A204.1 (cell line): ENCODE measurements at regions not wholly inside any gene's neighbourhood (a gene's known extent, or its start where the extent isn't known, plus 50 kb on each side); places are given as distances from the start of the nearest gene placed in this dataset.

ENCODE experiments used
- FAIRE-seq: peaks from 2 replicates; lab custom pipeline; 2012; peaks lifted over from hg19 to GRCh38; lab: Jason Lieb, UNC

DNA sequence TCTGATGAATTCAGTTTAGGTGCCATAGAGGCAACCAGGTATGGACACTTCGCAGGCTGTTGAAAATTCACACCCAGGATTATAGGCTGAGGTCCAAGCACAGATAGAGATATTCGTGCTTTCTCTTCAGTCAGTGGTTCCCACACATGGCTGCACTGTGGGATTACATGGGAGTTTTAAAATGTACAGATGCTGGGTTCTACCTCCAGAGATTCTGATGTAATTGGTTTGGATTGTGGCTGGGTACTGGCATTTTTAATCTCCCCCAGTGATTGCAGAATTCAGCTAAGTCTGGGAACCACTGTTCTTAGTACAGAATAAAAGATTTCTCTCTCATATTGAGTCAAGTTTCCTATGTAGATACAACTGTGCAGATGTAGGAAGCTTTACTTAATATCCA lies 91.6 kb downstream of the FOXB1 start:
- FAIRE-seq = no peak

DNA sequence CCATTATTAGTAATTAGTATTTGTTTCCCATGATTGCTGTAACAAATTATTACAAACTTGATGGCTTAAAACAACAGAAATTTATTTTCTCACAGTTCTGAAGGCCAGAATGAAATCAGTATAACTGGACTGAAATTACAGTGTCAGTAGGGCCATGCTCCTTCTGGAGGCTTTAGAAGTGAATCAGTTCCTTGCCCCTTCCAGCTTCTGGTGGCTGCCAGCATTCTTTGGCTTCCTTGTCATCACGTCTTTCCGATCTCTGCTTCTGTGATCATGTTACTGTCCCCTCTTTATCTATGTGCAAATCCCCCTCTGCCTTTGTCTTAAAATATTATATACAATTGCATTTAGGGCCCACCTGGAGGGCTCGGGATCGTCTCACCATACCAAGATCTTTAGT lies 92.0 kb downstream of the FOXB1 start:
- FAIRE-seq = no peak

DNA sequence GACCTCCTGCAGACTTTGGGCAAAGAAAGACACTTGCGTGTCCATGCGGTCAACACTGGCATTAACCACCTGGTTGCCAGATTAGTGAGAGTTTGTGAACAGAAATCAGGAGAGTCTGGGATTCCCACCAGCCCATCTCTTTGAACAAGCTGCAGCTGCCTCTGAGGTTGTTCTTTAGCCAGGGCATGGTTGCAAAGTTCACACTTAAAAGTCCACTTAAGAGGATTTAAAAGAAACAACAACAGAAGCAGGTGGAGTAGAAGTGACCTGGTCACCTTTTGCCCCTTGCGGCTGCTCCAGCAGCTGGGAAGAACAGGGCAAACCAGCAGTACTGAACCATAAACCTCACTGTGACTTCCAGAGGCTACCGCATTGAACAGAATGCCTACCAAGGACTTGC lies 97.3 kb downstream of the FOXB1 start:
- no peak for FAIRE-seq

DNA sequence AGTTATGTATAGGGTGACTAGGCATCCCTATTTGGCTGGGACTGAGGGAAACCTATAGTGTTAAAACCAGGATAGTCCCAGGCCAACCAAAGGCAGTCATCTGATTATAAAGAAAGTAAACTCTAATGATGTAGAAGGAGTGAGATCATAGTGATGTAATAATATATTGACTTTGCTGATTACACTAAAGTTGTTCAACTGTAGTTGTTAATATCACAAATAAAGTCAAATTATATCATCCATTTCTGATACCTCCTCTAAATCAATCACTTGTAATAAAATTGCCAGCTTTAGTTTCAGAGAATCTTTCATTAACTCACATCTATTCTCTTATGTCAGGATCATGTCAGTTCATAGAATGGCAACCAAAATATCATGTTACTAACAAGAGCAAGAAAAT lies 98.6 kb downstream of the FOXB1 start:
- FAIRE-seq = no peak

DNA sequence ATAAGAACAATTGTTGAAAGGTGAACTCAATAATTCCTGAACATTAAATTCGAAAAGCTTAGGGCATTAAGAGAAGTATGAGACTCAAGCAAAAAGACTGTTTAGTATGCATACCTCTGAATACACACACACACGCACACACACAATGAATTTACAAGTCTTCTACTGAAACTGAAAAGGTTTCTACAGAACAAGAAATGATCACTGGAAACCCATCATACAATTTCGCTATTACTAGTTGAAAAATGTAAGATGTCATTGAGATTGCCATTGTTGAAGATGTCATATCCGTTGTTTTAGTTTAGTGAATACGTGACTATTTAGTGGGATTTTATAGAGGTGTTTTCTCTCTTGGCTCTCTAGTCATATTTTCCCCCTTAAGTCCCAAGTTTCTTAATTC lies 106.8 kb downstream of the FOXB1 start:
- no peak for FAIRE-seq

DNA sequence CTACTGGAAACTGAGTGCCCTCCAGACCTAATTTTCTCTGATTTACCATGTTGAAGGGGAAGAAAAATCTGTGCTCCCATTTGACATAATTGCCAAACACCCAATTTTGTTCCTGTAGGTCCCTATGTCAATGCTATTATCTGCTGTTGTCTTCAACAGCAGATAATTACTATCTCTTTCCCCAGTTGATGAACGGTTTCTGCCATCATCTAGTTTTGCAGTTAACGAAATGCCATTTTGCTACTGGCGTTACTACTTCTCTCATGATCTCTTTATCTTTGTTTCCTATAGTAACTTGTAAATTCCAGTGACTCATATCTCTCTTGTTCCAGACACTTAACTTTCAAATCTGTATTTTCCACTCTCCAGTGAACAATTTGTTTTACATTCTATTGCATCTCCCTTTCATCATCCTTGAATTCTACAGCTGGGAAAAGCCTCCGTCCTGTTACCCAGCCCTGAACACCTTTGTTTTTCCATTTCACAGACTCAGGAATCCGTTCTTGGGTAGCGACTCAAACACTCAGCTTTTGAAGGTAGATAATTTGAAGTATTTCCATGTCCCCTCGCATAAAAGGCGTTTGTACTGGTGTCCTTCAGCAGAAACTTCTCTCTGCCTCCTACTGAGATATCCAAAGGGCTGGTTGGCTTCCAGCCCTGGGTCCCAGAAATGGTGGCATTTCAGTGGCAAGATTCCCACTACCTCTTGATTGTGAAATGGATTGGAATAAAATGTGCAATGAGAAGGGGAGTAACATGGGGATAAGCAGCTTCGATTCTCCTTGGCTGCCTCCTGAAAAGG lies 111.7 kb downstream of the FOXB1 start:
- FAIRE-seq = no peak

DNA sequence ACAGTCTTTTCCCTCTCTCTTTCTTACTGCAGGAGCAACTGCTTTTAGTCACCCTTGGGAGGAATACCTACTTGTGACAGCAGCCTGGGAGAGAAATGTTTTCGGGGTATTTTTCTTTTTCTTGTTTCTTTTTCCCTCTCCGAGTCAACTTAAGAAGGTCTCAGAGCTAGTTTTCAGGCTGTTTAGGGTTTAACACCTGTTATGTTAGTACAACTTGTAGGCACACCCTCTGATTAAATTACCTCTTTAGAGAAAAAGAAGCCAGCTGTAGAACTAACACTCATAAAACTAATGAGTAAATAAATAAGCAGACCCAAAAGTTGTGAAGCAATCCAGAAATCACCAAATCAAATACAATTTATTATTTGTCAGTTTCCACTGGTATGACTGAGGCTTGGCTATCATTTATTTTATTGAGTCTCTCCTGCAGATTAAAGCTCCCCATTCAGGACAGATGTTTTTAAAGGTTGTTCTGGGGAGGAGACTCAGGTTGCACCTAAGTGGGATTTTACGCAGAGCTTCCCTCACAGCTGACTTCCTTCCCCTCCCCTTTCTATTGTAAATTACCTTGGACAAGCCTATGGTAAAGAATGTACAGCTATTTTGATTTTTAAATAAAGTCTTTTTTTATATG lies 112.5 kb downstream of the FOXB1 start:
- no peak for FAIRE-seq

DNA sequence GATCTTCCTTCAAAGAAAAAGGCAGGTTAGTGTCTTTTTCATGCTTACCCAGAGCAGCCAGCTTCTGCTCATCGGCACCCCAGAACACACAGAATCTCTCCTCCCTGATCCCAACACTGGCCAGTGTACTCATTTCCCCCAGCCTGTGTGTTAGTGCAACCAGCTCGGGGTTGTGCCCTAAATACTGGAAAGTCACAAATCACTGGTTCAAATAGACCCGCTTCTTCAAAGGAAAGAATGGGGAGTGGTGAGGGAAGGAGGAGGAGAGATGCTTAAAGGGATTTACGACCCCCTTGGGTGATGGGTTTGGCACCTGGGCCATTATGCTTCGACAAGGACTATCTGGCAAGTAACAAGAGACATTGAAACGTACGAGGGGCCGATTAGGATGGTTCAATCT lies 114.0 kb downstream of the FOXB1 start:
- FAIRE-seq = no peak

DNA sequence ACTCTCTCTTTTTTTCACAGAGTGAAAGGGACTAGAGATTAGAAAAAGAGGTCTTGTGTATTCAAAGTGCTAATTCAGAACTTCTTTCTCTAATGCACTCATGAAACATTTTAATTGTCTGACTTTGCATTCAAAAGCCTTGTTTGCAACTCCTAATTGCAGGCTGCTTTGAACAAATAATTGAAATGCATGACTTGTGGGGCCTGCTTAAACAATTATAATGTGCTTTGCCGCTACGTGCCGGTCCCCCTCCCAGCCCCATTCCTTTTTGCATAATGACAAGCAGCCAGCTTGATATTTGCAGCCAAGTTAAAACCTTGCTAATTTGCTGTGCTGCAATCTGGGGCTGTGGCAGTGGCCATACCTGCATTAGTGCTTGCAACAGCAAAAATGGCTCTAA lies 114.5 kb downstream of the FOXB1 start:
- FAIRE-seq = no peak

DNA sequence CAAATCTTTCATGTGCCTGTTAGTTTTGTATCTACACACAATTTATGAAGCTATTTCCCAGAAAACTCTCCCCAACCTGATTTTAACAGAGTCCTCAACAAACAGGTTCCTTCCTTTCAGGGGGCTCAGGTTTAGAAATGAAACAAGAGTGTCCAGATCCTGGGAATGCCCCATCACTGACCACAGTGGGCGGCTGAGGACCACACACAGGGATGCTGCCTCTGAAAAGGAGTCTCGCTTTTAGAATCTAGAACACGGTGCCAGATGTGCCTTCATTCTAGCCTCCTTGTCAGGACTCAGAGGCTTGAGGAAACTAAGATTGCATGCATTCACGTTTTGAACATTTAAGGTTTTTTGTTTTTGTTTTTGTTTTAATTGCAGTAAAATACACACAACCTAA lies 115.0 kb downstream of the FOXB1 start:
- no peak for FAIRE-seq

DNA sequence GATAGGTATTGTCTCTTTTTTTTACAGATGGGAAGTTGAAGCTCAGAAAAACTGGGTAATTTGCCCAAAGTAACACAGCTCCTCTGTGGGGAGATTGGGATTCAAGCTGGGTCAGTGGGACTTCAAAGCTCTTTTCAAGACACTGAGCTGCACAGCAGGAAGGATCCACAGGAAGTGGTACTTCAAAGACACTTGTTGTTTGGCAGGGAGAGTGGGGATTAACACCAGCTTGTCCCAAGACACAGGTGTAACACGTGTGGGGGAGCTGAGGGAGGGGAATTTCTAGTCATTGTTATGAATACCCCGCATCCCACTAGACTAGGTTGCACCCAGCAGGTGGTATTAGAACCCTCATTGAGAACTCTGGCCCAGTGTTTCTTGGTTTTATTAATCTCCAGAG lies 116.0 kb downstream of the FOXB1 start:
- no peak for FAIRE-seq

DNA sequence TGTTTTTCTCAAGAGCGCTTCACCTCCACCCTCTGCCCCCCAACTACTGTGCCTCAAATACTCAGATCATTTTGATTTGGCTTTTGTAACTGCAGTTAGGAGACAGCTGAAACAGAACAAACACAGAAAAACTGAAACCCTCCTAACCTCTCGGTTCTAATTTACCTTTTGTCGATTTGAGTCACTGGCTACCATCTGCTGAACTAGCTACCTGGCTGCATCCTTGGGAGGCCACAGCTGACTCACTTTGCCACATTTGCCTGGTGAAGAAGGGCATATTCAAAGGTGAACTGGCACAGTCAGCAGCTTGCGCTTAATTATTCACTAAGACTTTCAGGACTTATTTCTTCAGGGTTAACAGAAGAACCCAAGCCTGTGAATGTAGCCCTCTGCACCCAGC lies 117.7 kb downstream of the FOXB1 start:
- no peak for FAIRE-seq

DNA sequence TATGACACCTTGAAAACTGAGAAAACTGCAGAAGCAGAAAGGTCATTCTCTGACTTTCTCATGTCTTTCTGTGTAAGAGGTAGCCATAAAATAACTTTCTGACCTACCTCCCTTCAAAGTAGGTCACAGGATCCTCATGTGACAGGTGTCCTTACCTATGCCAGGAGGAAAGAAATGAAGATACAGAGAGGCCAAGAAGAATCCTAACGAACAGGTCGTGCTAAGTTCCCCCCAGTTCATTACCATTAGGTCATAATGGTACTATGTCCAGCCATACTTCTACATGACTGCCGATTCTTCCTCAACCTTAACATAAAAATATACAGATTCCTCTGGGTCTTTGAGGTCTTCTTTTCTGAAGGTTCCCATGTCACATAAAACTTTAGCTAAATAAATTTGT lies 118.6 kb downstream of the FOXB1 start:
- FAIRE-seq = no peak

DNA sequence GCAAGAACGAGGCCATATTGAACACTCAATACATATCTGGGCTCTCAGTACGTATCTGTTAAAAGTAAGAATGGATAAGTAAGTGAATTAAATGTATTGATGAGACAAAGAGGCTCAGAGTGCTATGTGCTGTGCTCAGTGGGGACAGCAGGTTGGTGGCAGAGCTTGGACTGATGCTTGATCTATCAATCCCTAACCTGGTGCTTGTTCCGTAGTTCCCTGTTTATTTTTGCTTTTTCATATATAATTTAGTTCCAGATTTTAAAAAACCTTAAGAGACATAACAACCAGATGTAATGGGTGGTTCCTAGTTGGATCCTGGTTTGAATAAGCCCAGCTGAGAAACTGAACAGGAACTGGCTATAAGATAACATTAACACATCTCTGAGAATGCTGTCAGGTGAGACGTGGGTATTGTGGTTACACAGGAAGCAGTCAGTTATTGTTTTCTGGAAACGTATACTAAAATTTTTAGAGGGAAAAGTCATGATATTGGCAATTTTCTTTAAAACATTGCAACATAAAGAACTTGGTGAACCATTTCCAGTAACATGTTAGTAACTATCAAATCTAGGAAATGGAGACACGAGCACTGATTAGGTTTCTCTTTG lies 120.5 kb downstream of the FOXB1 start:
- no peak for FAIRE-seq

DNA sequence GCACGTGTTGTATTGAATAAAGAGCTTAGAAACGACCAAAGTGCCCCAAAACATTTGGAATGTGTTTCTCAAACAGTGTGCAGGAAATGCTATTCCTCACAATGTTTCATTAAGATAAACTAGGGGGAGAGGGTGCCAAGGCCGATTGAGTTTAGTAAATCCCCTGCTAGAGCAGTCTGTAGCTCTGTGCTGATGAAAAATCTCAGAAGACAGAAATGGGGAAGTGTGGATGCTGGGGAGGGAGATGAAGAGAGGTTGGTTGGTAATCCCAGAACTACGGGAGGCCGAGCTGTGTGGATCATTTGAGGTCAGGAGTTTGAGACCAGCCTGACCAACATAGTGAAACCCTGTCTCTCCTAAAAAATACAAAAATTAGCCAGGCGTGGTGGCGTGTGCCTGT lies 121.2 kb downstream of the FOXB1 start:
- no peak for FAIRE-seq

DNA sequence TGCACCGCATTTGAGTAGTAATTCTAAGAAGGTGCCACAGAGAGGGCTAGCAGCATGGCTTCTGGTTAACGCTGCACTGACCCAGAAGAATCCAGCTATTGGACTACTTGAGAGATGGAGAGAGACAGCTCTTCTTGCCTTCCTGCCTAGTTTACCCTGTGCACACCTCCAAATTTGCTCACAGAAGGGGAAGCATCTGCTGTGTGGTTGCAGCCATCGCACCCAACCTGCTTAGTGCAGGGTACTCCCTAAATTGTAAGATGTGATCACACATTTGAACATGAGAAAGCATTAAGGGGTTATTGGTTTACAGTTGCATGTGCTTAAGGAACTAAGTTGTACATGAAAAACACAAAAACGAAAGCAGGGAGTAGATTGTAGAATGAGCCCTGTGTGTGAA lies 122.1 kb downstream of the FOXB1 start:
- no peak for FAIRE-seq

DNA sequence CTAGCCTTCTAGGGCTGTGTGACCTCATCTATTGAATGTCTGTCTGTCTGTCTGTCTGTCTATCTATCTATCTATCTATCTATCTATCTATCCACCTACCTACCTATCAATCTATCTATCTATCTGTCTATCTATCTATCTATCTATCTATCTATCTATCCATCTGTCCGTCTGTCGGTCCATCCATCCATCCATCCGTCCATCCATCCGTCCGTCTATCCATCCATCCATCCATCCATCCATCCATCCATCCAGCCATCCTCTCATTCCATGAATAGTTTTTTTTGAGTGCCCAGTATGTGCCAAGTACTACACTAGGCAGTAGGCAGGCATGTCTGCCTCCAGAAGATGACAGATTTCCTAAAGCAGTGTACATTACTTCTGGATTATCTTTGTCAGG lies 122.5 kb downstream of the FOXB1 start:
- FAIRE-seq = no peak

DNA sequence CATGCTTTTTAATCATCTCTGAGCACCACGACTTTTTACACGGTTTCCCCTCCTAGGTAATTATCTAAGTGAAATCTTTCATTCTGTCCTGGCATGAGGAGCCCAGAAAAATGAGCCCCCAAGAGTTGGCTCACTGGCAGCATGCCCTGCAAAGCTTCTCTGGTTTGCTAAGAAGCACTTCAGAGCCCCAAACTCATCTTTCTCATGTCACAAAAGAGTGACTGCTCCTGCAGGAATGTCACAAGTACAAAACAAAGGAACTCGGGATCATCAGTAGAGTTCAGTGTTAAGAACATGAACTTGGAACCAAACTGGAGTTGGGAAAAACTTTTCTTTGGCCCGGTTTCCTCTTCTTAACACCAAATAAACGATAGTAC lies 123.9 kb downstream of the FOXB1 start:
- no peak for FAIRE-seq

DNA sequence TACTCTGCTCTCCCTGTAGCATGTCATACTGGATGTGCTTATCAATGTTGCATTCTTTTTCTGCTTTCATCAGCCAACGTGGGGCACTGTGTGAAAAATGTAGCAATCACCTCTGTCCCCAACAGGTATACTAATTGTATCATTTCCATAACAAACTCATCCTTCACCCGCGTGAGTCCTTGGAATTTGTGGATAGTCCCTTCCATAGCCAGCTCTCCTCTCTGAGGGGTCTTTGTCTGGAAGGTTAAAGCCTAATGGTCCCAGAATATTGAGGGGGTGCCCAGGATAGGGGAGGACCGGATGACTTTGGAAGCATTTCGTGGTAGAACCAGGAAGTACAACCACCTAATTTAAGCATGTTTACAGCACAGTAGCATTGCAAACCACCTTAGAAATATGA lies 124.6 kb downstream of the FOXB1 start:
- FAIRE-seq = no peak

DNA sequence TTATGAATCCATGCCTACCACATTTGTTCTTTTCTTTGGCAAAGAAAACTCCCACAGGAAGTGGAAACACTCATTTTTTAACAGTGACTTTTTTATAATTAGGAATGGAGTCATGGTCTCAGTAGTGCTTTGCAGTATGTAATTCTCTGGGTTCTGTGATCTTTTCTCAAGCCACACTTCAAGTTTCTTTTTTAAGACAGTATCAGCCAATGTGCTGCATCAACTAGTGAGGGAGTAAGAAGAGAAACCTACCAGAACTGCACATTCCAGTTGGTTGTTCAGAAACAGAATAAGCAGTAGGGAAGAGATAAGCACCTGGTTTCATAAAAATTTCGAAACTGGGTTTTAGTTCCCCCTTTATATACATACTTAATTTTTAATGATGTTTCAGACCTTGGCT lies 126.3 kb downstream of the FOXB1 start:
- FAIRE-seq = no peak

DNA sequence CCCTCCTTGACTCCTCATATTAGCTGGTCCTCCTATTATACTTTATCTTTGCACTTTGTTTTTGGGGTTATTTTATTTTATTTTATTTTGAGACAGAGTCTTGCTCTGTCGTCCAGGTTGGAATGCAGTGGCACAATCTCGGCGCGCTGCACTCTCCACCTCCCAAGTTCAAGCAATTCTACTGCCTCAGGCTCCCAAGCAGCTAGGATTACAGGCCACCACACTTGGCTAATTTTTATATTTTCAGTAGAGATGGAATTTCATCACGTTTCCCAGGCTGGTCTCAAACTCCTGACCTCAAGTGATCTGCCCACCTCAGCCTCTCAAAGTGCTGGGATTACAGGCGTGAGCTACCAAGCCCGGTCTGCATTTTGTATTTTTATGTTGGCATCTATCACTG lies 126.7 kb downstream of the FOXB1 start:
- no peak for FAIRE-seq

DNA sequence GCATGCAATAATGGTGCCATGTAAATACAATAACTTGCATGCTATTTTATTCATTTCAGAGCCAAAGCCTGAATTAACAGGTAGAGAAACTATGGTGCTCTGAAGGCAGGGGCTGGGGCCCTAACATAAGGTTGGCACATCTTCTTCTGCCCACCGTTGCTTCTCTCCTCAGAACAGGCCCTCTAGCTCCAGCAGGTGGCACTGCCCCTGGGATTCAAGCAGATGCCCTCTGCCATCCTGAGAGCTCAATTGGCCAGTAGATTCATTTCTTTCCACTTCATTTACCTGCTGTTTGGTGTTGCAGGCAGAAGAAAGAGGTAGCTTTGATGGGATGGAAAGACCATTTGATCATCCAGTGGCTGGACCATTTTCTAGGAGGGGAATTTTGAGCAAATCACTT lies 130.5 kb downstream of the FOXB1 start:
- no peak for FAIRE-seq

DNA sequence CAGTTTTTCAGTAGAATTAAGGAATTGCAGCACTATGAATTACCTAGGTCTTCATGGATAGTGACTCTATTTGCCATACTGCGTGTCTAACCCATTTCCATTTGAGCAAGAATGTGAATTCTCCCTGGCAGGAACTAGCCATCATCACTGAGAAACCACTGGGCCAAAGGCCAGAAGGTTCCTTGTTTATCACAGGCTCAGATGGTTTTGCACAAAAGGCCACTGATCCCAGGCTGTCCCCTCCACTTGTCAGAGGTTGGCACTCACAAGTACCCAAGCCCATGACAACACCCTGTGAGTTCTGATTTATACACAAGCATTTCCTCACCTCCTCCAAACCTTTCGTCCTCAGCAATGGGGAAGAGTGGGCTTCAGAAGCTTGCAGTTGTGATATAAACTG lies 131.8 kb downstream of the FOXB1 start:
- FAIRE-seq = no peak
